Putamen (tissue), 1 donor: ENCODE measurements at regions not wholly inside any gene's neighbourhood (a gene's known extent, or its start where the extent isn't known, plus 50 kb on each side); places are given as distances from the start of the nearest gene placed in this dataset.
A peak's percentile ranks its signal among the peaks of the same experiment; 100 is the strongest.

Experiments
- DNase-seq: peaks from one replicate; pipeline ENCODE4 v3.0.0-alpha.2; 2016; ENCODE audit warnings: low spot score

DNA sequence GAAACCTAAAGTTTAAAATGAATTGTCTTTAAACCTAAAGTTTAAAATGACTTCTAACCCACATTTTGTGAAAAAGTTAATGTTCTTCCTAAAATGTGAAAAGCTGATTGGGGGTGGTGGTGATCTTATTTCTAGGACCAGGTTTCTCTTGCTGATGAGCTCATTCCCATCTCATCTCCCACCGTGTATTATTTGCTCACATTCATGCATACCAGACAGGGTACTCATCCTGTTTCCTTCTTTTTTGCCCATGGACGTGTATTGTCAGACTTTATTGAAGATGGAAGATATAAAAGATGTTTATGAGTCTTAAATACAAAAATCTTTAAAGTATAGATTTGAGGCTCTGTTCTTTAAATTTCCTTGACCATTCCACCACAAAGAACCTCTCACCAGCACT is 70.1 kb upstream of the MPHOSPH6 start:
- no peak for DNase-seq

DNA sequence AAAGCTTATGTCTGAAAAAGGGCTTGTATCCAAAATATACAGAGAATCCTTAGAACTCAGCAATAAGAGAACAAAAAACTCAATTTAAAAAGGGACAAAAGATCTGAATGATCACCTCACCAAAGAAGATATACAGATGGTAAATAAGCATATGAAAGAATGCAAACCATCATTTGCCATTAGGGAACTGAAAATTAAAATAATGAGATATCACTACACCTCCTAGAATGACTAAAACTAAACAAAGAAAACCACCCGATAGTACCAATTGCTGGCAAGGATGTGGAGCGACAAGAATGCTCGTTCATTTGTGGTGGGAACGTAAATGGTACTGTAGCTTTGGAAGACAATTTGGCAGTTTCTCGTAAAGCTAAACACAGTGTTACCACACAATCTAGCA is 66.9 kb upstream of the MPHOSPH6 start:
- DNase-seq = no peak

DNA sequence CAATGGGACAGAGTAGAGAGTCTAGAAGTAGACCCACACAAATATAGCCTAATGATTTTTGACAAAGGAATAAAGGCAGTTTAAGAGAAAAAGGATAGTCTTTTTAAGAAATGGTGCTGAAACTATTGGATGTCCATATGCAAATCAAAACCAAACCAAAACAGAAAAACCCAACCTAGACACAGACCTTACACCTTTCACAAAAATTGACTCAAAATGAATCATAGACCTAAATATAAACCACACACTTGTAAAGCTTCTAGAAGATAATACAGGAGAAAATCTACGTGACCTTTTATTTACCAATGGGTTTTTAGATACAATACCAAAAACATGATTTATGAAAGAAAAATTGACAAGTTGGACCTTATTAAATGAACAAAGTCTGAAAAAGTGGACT is 66.4 kb upstream of the MPHOSPH6 start:
- DNase-seq = no peak

DNA sequence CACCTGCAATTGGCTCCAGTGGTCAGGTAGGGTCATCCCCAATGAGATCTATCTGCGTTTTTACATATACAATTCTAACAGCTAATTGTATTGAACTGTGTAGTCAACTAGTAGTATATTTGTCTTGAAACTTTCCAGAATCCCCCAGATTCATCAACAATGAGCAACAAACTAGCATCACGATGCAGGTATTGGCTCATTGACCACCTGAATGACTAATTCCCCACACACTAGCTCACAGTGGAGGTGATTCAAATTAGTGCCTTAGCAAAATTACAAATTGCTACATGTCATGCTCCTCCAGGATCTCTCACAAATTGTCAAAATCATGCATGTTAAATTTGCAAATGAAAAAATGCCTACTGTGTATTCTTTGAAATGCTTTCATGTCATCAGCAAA is 62.8 kb upstream of the MPHOSPH6 start:
- DNase-seq = no peak

DNA sequence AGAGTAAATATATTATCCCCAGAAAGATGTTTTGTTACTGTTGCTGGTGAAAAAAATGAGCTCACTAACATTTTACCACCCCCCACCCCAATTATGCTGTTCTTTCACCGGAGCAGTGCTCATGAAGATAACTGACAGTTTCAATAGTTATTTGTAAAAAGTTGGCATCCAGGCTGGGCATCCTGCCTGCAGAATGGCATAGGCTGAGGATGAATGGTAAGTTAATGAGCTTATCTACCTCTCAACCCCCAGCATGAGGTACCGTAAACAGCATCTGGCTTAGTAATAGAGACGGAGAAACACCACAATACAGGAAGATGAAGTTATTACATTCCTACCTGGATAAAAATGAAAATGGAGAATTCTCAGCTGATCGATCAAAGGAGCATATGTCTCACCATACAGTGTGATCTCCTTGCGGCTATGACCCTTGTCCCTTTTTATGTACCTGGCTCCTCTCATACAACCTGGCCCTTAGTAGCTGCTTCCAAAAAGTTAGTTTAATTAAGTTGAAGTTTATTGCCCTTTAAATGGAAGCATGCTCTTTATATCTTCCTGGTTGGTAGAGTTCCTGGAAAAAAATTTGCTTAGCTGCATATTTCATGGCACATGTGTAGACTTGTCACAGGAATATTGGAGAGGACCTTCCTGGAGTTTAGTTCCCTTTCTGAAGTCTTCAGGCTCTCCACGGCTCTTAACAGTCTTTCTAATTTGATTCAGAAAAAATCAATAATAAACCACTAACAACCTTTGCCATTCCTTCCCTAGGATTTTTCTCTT is 61.2 kb upstream of the MPHOSPH6 start:
- DNase-seq = no peak

DNA sequence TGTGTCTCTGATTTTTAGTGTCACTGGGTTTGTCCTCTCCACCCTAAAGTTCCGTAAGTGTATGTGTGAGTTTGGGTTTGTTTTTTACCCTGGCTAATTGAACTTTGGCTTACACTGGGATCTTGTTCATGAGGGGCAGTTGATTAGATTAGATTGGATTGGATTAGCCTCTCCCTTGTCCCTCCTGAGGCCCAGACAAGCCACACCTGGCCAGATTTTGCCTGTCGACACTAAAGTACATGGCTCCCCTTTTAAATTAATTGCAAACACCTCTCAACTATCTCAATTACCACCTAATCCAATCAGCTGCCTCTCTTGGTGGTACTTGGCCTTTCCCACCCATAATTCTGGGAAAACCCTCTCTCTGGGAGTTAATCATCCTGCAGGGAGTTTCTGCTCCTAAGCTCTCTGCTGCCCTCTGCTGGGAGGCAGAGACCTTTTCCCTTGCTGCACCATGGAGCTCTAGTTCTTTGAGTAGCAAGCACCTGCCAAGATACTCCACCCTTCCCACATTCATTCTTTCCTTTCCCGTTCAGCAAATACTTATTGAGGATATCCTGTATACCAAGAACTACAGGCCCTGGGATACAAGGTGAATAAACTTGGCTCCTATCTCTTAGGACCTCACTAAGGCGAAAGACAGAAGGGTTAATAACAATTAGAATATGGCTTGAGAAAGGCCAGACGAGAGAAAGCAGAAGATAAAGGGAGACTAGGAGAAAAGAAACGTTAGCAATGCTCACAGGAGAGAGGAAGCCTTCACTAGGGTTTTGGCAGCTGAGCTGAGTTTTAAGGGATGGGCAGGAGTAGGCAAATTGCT is 60.0 kb upstream of the MPHOSPH6 start:
- peak; percentile 52 for DNase-seq

DNA sequence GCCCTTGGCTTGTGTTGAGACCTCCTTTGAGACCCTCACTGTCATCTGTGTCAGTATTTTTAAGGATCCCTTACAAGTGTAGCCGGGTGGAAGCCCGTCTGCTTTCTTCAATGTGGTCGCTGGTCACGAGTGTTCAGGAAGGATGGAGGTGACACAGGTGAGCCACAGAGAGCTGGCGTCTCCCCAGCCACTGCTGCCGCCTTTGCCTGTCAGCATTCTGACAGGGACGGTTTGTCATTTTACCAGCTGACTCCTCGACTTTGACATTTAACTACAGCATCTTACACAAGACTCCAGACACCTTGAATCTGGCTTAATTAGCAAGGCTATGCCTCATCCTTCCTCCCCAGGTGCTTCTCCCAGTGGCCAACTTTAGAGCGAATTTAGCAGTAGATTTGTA is 56.3 kb upstream of the MPHOSPH6 start:
- no peak for DNase-seq

DNA sequence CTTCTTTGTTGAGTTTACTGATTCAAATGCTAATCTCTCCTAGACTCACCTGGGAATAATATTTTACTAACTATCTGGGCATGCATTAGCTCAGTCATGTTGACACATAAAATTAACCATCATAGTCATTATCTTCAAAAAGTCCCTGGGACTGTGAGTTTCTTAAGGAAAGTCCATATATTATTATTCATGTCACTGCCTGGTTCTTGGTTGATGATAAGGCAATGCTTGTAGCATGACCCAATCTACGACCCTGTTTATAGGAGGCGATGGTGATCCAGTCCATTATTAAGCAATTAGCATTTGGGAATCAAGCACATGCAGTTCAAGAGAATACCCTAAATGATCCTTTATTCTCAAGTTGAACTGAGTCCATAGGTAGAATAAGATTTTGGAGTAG is 54.8 kb upstream of the MPHOSPH6 start:
- DNase-seq = no peak

DNA sequence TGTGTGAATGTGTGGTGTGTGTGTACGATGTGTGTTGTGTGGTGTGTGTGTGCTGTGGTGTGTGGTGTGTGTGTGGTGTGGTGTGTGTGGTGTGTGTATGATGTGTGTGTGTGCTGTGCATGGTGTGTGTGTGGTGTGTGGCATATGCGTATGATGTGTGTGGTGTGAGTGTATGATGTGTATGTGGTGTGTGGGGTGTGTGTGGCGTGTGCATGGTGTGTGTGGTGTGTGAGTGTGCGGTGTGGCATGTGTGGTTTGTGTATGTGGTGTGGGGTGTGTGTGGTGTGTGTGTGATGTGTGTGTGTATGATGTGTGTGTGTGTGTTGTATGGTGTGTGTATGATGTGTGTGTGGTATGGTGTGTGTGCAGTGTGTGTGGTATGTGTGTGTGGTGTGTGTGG is 50.5 kb upstream of the MPHOSPH6 start:
- DNase-seq = no peak
